PC-9 (cell line): ENCODE measurements at regions not wholly inside any gene's neighbourhood (a gene's known extent, or its start where the extent isn't known, plus 50 kb on each side); places are given as distances from the start of the nearest gene placed in this dataset.

Source experiments
- BruUV-seq: library from RNA; stranded (reverse); fragments of 400-500 nt; replicated peaks from 2 replicates; lab custom pipeline; 2021; lab: Mats Ljungman, UMichigan
- CTCF ChIA-PET: fragments of 300-600 bp; sonication (Branson Sonifier 250); formaldehyde crosslinking; loops from one replicate; lab custom pipeline; 2022; ENCODE audit warnings: antibody characterized with exemption; lab: Charles Lee
- POLR2A ChIA-PET: fragments of 300-600 bp; sonication (Branson Sonifier 250); formaldehyde crosslinking; loops from one replicate; lab custom pipeline; 2022; ENCODE audit warnings: antibody characterized with exemption; ENCODE audit not compliant: unreplicated experiment; lab: Charles Lee
- DNase-seq, 2 experiments: peaks; one replicate each; pipeline versions ENCODE4 v3.0.0 to v3.0.0-alpha.2; 2015 to 2022; ENCODE audit warnings: mixed read lengths in 1 of 2
- H2AFZ ChIP-seq: fragments of 200-600 bp; sonication (generic); 2 replicates; pipeline ENCODE4 v1.8.1; 2017; ENCODE audit warnings: antibody characterized with exemption
- H3F3A ChIP-seq: fragments of 200-600 bp; sonication (generic); 2 replicates; pipeline ENCODE4 v1.8.1; 2017; ENCODE audit warnings: antibody characterized with exemption, mild to moderate bottlenecking, low read depth; ENCODE audit not compliant: insufficient read depth
- H3K27ac ChIP-seq: fragments of 200-600 bp; sonication (generic); 2 replicates; pipeline ENCODE4 v1.6.1; 2016; ENCODE audit warnings: mixed run types
- H3K27me3 ChIP-seq: fragments of 200-600 bp; sonication (generic); 2 replicates; pipeline ENCODE4 v1.6.1; 2016; ENCODE audit warnings: low read depth, mixed run types; ENCODE audit not compliant: insufficient read depth
- H3K36me3 ChIP-seq: fragments of 200-600 bp; sonication (generic); 2 replicates; pipeline ENCODE4 v1.6.1; 2016; ENCODE audit warnings: low read depth, mixed run types
- H3K4me1 ChIP-seq: fragments of 200-600 bp; sonication (generic); replicated peaks from 2 replicates; pipeline ENCODE4 v1.6.1; 2016; ENCODE audit warnings: mixed run types; ENCODE audit not compliant: insufficient read depth
- H3K4me2 ChIP-seq: fragments of 200-600 bp; sonication (generic); 2 replicates; pipeline ENCODE4 v1.6.1; 2017; ENCODE audit warnings: mixed run types
- H3K4me3 ChIP-seq: fragments of 200-600 bp; sonication (generic); 2 replicates; pipeline ENCODE4 v1.6.1; 2016; ENCODE audit warnings: mixed run types
- H3K79me2 ChIP-seq: fragments of 200-600 bp; sonication (generic); 2 replicates; pipeline ENCODE4 v1.6.1; 2017; ENCODE audit warnings: low read depth, mixed run types
- H3K9me2 ChIP-seq: fragments of 200-600 bp; sonication (generic); 2 replicates; pipeline ENCODE4 v1.8.1; 2017; ENCODE audit warnings: mild to moderate bottlenecking; ENCODE audit not compliant: insufficient read depth
- H3K9me3 ChIP-seq: fragments of 200-600 bp; sonication (generic); 2 replicates; pipeline ENCODE4 v1.8.1; 2016; ENCODE audit warnings: low read depth; ENCODE audit not compliant: insufficient read depth
- H4K20me1 ChIP-seq: fragments of 200-600 bp; sonication (generic); 2 replicates; pipeline ENCODE4 v1.8.1; 2017; ENCODE audit not compliant: insufficient read depth
- EZH2 ChIP-seq: fragments of 200-600 bp; sonication (generic); IDR thresholded peaks from 2 replicates; pipeline ENCODE4 v1.8.0; 2017; ENCODE audit warnings: antibody characterized with exemption, low read depth
- intact Hi-C: fragments of 100-400 bp; cut with micrococcal nuclease; formaldehyde crosslinking; loops from one replicate; pipeline ENCODE4 v1.10.0; 2022; ENCODE audit not compliant: unreplicated experiment
- TF ChIP-seq, protein P1 (sequence below): fragments of 200-600 bp; sonication (generic); conservative IDR thresholded peaks from 2 replicates; pipeline ENCODE4 v1.6.1; 2017; ENCODE audit warnings: mixed run types, antibody characterized with exemption, mild to moderate bottlenecking, moderate library complexity

DNA sequence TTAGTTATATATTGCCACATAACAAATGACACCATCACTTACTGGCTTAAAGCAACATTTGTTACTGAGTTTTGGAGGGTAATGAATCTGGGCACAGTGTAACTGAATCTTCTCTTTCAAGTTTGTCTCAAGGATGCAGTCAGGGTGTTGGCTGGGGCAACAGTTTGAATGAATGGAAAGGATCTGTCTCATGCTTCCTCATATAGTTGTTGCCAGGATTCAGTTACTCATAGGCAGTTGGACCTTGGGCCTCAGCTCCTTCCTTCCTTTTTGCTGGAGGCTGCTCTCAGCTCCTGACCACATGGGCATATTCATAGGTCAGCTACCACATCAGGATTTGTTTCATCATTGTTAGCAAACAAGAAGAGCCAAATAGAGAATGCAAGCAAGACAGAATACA lies 466.1 kb upstream of the MC4R start:
- Histone ChIP-seq H3K9me3 (no peaks in the 10 kb centered on the region), H3K4me1 (no peaks in the 10 kb centered on the region), H3K4me3 (no peak overlapping the region), H3K9me2 (no peaks in the 10 kb centered on the region), H3K4me2 (no peak overlapping the region), H3K27me3 (no peaks in the 10 kb centered on the region), H3K36me3 (no peaks in the 10 kb centered on the region), H3K27ac (no peak overlapping the region), H2AFZ (no peak overlapping the region), H4K20me1 (no peaks in the 10 kb centered on the region), H3K79me2 (no peaks in the 10 kb centered on the region), H3F3A (no peaks in the 10 kb centered on the region)
- ChIA-PET CTCF (no interaction called here), POLR2A (no interaction called here)
- no TSS peak for BruUV-seq
- no peak for DNase-seq
- intact Hi-C loops: no loop called here
- TF ChIP-seq, protein P1, sequence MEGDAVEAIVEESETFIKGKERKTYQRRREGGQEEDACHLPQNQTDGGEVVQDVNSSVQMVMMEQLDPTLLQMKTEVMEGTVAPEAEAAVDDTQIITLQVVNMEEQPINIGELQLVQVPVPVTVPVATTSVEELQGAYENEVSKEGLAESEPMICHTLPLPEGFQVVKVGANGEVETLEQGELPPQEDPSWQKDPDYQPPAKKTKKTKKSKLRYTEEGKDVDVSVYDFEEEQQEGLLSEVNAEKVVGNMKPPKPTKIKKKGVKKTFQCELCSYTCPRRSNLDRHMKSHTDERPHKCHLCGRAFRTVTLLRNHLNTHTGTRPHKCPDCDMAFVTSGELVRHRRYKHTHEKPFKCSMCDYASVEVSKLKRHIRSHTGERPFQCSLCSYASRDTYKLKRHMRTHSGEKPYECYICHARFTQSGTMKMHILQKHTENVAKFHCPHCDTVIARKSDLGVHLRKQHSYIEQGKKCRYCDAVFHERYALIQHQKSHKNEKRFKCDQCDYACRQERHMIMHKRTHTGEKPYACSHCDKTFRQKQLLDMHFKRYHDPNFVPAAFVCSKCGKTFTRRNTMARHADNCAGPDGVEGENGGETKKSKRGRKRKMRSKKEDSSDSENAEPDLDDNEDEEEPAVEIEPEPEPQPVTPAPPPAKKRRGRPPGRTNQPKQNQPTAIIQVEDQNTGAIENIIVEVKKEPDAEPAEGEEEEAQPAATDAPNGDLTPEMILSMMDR: no peak
- TF ChIP-seq EZH2: no peak

DNA sequence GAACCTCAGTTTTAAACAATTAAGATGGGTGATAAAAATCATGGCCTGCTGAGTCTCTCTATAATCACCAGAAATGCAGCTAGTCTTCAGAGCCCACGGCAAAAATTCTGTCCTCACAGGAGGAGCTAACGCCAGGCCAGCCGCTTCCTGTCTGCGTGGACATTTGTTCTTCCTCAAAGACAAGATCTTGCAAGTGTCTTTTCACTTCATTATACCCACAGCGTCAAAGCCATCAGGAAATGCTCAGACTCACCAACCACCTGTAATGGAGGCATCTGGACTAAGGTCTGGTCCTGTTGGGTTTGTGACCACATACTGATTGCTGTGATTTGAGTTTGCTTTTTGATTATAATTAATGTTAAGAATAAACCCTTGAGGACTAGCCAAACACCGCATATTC lies 473.8 kb upstream of the MC4R start:
- Histone ChIP-seq H3F3A (no peaks in the 10 kb centered on the region), H3K9me3 (no peaks in the 10 kb centered on the region), H3K9me2 (no peaks in the 10 kb centered on the region), H4K20me1 (no peaks in the 10 kb centered on the region), H2AFZ (peak overlapping the region; percentile 27; the same call in 1 of the 2 replicates), H3K4me2 (no peak overlapping the region), H3K27me3 (no peaks in the 10 kb centered on the region), H3K36me3 (no peaks in the 10 kb centered on the region), H3K4me3 (no peak overlapping the region), H3K4me1 (no peaks in the 10 kb centered on the region), H3K27ac (no peak overlapping the region), H3K79me2 (no peaks in the 10 kb centered on the region)
- CTCF ChIA-PET: no interaction called here
- BruUV-seq: no TSS peak
- no peak for DNase-seq
- TF ChIP-seq, protein P1: no peak
- TF ChIP-seq EZH2: no peak
- POLR2A ChIA-PET: no interaction called here
- intact Hi-C loops: no loop called here

DNA sequence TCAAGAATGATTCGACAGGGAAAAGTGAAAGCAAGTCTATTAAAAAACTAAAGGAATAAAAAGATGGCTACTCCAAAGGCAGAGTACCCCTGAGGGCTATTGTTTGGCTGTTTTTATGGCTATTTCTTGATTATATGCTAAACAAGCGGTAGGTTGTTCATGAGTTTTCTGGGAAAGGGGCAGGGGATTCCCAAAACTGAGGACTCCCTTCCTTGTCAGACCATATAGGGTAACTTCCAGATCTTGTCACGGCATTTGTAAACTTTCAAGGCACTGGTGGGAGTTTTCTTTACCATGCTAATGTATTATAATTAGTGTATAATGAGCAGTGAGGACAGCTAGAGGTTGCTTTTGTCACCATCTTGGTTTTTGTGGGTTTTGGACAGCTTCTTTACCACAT lies 474.9 kb upstream of the MC4R start:
- no peaks in the 10 kb centered on the region for H3K9me3 ChIP-seq
- peak overlapping the region; percentile 7; the same call in 1 of the 2 replicates for H3K4me2 ChIP-seq
- H3K4me1 ChIP-seq: no peaks in the 10 kb centered on the region
- ChIA-PET POLR2A (interaction anchor here (0.5 kb wide), 1 partner anchor 179 kb away, joined by 5 read pairs; no protein-coding TSS in a partner anchor), CTCF (no interaction called here)
- BruUV-seq: no TSS peak
- intact Hi-C loops: no loop called here
- TF ChIP-seq, protein P1: no peak
- no peak for TF ChIP-seq EZH2
- no peaks in the 10 kb centered on the region for H3K27me3 ChIP-seq
- no peaks in the 10 kb centered on the region for H3K9me2 ChIP-seq
- no peak overlapping the region for H2AFZ ChIP-seq
- H3F3A ChIP-seq: no peaks in the 10 kb centered on the region
- no peak for DNase-seq
- no peaks in the 10 kb centered on the region for H3K79me2 ChIP-seq
- peak overlapping the region; percentile 24; the same call in 1 of the 2 replicates for H3K4me3 ChIP-seq
- H3K36me3 ChIP-seq: no peaks in the 10 kb centered on the region
- H3K27ac ChIP-seq: no peak overlapping the region
- no peaks in the 10 kb centered on the region for H4K20me1 ChIP-seq
